ENCODE measurements at regions not wholly inside any gene's neighbourhood (a gene's known extent, or its start where the extent isn't known, plus 50 kb on each side); places are given as distances from the start of the nearest gene placed in this dataset.

- TF ChIP-seq, protein P1, sequence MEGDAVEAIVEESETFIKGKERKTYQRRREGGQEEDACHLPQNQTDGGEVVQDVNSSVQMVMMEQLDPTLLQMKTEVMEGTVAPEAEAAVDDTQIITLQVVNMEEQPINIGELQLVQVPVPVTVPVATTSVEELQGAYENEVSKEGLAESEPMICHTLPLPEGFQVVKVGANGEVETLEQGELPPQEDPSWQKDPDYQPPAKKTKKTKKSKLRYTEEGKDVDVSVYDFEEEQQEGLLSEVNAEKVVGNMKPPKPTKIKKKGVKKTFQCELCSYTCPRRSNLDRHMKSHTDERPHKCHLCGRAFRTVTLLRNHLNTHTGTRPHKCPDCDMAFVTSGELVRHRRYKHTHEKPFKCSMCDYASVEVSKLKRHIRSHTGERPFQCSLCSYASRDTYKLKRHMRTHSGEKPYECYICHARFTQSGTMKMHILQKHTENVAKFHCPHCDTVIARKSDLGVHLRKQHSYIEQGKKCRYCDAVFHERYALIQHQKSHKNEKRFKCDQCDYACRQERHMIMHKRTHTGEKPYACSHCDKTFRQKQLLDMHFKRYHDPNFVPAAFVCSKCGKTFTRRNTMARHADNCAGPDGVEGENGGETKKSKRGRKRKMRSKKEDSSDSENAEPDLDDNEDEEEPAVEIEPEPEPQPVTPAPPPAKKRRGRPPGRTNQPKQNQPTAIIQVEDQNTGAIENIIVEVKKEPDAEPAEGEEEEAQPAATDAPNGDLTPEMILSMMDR (IDR thresholded peaks at IDR 0.05; ENCODE audit: low read length): no peak
- TF ChIP-seq EZH2phosphoT487 (IDR thresholded peaks at IDR 0.05; ENCODE audit: low read length): no peak
Observed at GRCh38 chr9:95771556-95772246, 103.8 kb upstream of the ERCC6L2 start.

Measured in MM.1S (cell line).